ENCODE measurements at regions not wholly inside any gene's neighbourhood (a gene's known extent, or its start where the extent isn't known, plus 50 kb on each side); places are given as distances from the start of the nearest gene placed in this dataset.

DNA sequence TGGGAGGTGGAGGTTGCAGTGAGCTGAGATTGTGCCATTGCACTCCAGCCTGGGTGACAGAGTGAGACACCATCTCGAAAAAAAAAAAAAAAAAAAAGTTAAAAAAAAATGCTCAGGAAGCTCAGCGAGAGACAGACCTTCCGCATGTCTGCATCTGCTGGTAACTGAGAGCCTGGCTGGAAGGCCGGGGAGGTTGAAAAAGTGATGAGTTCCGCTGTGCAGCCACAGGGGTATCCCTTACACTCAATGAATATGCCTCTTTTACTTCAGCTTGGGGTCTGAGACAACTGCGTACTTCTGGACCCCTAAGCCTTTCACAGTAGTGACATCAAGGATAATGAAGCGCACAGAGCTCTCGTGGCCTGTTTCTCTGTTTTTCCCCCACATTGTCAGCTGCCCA is 179.9 kb upstream of the KLF4 start:
- no peak overlapping the region for H3K27ac ChIP-seq
- TF ChIP-seq, protein P1, sequence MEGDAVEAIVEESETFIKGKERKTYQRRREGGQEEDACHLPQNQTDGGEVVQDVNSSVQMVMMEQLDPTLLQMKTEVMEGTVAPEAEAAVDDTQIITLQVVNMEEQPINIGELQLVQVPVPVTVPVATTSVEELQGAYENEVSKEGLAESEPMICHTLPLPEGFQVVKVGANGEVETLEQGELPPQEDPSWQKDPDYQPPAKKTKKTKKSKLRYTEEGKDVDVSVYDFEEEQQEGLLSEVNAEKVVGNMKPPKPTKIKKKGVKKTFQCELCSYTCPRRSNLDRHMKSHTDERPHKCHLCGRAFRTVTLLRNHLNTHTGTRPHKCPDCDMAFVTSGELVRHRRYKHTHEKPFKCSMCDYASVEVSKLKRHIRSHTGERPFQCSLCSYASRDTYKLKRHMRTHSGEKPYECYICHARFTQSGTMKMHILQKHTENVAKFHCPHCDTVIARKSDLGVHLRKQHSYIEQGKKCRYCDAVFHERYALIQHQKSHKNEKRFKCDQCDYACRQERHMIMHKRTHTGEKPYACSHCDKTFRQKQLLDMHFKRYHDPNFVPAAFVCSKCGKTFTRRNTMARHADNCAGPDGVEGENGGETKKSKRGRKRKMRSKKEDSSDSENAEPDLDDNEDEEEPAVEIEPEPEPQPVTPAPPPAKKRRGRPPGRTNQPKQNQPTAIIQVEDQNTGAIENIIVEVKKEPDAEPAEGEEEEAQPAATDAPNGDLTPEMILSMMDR (IDR thresholded peaks at IDR 0.05), result no peak
- TF ChIP-seq ZFX (IDR thresholded peaks at IDR 0.05; ENCODE audit: borderline replicate concordance), result no peak

DNA sequence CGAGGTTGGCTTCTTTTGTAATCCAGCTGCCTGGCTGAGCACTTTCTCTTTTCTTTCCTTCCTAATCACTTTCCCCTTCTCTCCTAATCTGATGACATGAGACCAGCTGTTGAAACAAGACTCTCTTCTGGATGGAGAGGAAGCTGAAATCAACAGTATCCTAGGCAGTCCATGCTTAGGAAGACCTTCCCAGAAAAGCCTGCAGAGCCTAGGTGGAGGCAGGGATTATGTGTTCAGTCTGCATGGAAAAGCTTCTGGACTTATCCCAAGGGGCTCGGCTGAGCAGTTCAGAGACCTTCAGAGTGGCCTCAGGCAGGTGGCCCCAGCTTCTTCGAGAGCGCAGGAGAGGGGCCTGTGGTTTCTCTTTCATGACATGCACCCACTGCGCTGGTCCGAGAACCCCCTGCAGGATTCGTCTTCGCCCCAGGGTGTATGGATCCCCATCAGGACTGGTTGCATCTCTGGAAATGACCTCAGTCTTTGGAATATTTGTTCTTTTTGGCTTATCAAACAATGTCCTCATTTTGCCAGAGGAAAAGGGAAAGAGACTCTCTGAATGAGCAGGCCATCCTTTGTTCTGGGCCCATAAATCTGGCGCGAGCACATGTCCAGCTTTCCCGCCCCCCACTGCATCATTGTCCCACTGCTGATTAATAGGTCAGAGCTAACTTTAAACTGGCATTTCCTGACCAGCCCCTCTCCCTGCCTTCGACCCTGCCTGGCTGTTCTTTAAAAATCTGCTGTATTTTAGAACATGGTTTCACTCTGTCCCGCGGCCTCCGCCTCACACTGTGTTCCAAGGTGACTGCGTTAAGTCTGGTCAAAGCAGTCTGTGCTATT is 177.9 kb upstream of the KLF4 start:
- TF ChIP-seq, protein P1 (IDR thresholded peaks at IDR 0.05), result no peak
- no peak for TF ChIP-seq ZFX (IDR thresholded peaks at IDR 0.05; ENCODE audit: borderline replicate concordance)
- no peak overlapping the region for H3K27ac ChIP-seq

DNA sequence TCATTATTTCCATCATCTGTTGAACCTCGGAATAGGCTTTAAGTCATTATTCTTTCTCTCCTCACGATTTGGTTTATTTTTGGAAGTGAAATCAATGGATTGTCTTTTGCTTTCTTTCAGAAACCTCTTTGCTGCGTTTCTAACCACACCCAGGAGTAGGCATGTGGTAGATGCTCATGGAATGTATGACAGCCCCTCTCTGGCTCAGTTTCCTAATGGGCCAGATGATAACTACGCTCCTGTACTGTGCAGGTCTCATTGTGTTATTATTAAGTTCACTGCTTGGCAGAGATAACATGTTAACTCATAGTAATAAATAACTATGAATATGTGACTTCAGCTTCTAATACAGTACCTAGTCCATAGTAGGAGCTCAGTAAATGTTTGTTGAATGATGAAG is 175.5 kb upstream of the KLF4 start:
- TF ChIP-seq ZFX (IDR thresholded peaks at IDR 0.05; ENCODE audit: borderline replicate concordance), result no peak
- TF ChIP-seq, protein P1 (IDR thresholded peaks at IDR 0.05), result no peak
- H3K27ac ChIP-seq, result no peak overlapping the region

DNA sequence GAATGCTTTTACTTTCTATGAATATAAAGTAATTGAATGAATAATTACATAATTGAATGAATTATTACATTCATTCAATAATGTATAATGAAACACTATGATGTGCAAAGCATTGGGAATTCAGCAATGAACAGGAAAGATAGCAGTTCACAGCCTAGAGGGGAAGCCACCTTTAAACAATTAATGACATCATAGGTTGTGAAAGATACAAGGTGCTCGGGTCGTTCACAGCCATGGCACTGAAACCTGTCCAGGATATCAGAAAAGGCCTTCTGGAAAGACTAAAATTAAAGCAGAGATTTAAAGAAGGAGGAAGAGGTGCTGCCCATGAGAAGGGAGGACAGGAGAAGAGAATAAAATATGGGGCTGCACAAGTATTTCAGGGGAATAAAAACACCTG is 171.4 kb upstream of the KLF4 start:
- TF ChIP-seq ZFX (IDR thresholded peaks at IDR 0.05; ENCODE audit: borderline replicate concordance), result no peak
- TF ChIP-seq, protein P1 (IDR thresholded peaks at IDR 0.05), result no peak

DNA sequence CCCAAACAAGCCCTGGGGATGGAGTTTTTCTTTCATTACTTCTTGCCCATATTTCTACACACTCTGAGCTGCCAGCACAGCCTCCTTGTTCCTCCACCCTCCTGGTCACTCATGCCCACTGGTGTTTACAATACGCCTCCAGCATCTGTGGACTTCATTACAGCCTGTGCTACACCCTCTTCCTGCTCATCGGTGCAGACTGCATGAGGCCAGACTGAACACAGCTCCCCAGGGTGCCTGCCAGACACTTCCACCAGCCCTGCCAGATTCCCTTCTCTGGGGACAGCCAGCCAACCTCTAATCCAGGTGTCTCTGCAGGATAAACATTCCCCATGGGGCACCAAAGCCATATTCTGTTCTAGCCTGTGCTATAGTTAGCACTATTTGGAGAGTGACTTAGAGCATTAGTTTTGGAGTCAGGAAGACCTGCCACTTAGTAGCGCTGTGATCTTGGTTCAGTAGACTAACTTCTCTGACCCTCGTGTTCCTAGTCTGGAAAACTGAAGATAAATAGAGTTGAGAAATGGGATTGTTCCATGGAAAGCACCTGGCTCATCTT is 163.8 kb upstream of the KLF4 start:
- no peak overlapping the region for H3K27ac ChIP-seq
- TF ChIP-seq, protein P1 (IDR thresholded peaks at IDR 0.05), result no peak
- TF ChIP-seq ZFX (IDR thresholded peaks at IDR 0.05; ENCODE audit: borderline replicate concordance), result no peak

More for the DNA sequence above, 171.4 kb upstream of the KLF4 start:
- no peak overlapping the region for H3K27ac ChIP-seq

DNA sequence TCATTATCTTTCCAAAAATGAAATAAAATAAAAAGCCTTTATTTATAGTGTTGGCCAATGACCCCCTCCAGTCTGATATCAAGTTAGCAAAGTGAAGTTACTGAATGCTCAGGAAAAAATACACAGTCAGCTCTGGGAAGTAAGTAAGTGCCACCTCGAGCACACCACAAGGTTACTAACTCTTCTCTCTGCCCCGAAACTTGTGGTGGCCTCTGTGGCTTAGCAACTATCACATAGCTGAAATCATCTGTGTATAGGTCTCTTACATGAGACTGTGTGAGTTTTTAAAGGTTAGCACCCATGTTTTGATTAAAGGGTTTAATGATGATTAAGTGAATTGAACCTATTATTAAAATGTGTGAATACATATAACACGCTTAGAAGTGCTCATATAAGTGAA is 161.4 kb upstream of the KLF4 start:
- TF ChIP-seq ZFX (IDR thresholded peaks at IDR 0.05; ENCODE audit: borderline replicate concordance), result no peak
- TF ChIP-seq, protein P1 (IDR thresholded peaks at IDR 0.05), result no peak
- no peak overlapping the region for H3K27ac ChIP-seq

DNA sequence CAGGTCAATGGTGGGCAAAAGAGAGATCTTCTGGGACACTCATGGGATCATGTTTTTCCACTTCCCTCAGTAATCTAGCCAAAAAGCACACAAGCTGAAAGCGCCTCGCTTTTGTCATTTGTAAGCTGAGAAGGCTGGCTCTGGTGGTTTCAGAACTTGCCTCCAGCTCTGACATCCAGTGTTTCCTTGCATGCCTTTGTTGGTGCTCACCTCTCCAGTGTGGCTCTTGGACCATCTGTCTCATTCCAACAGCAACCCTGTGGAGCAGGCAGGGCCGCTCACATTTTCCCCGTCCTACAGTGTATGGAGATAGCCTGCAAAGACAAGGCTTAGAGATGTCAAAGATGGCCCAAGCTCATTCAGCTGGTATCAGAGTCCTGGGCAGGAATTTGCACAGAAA is 160.8 kb upstream of the KLF4 start:
- no peak overlapping the region for H3K27ac ChIP-seq
- no peak for TF ChIP-seq ZFX (IDR thresholded peaks at IDR 0.05; ENCODE audit: borderline replicate concordance)
- TF ChIP-seq, protein P1 (IDR thresholded peaks at IDR 0.05), result no peak

All from 22Rv1 (cell line).